ENCODE measurements at regions not wholly inside any gene's neighbourhood (a gene's known extent, or its start where the extent isn't known, plus 50 kb on each side); places are given as distances from the start of the nearest gene placed in this dataset.
A peak's percentile ranks its signal among the peaks of the same experiment; 100 is the strongest.
"Not testable (repeated sequence)": the region's sequence is repeated elsewhere in the genome, so short reads cannot be mapped to it uniquely, and the experiment has no call there.

GRCh38 chr11:28899706-28900105 is 791.5 kb downstream of the METTL15 start:
- no peaks in the 10 kb centered on the region for H3K9me3 ChIP-seq (ENCODE audit: severe bottlenecking)
- no peak overlapping the region for H3K27ac ChIP-seq (ENCODE audit: poor library complexity, severe bottlenecking)
- ATAC-seq (ENCODE audit: low read depth) (no peak), DNase-seq (ENCODE audit: low spot score) (no peak)
- peaks cover 3% of the 10 kb centered on the region for H3K4me1 ChIP-seq (ENCODE audit: insufficient read depth, poor library complexity, severe bottlenecking)
- no peak overlapping the region for H3K4me3 ChIP-seq (ENCODE audit: severe bottlenecking)
- H3K27me3 ChIP-seq (ENCODE audit: insufficient read depth, poor library complexity, severe bottlenecking): no peaks in the 10 kb centered on the region
- no peak for TF ChIP-seq CTCF (IDR thresholded peaks at IDR 0.05; ENCODE audit: poor library complexity, severe bottlenecking)
- no peaks in the 10 kb centered on the region for H3K36me3 ChIP-seq (ENCODE audit: low read depth)

- H3K27ac ChIP-seq (ENCODE audit: poor library complexity, severe bottlenecking); H3K4me1 ChIP-seq (ENCODE audit: insufficient read depth, poor library complexity, severe bottlenecking); H3K9me3 ChIP-seq (ENCODE audit: severe bottlenecking); ATAC-seq (ENCODE audit: low read depth); H3K36me3 ChIP-seq (ENCODE audit: low read depth); H3K4me3 ChIP-seq (ENCODE audit: severe bottlenecking); H3K27me3 ChIP-seq (ENCODE audit: insufficient read depth, poor library complexity, severe bottlenecking): not testable (repeated sequence)
- peak; percentile 29 for DNase-seq (ENCODE audit: low spot score)
Measured at GRCh38 chr11:28890601-28891040, 782.4 kb downstream of the METTL15 start.

- Histone ChIP-seq H3K4me3 (ENCODE audit: severe bottlenecking) (no peak overlapping the region), H3K27ac (ENCODE audit: poor library complexity, severe bottlenecking) (no peak overlapping the region), H3K27me3 (ENCODE audit: insufficient read depth, poor library complexity, severe bottlenecking) (no peaks in the 10 kb centered on the region), H3K36me3 (ENCODE audit: low read depth) (no peaks in the 10 kb centered on the region), H3K9me3 (ENCODE audit: severe bottlenecking) (no peaks in the 10 kb centered on the region), H3K4me1 (ENCODE audit: insufficient read depth, poor library complexity, severe bottlenecking) (no peaks in the 10 kb centered on the region)
- TF ChIP-seq CTCF (IDR thresholded peaks at IDR 0.05; ENCODE audit: poor library complexity, severe bottlenecking): no peak
- DNase-seq (ENCODE audit: low spot score) (no peak), ATAC-seq (ENCODE audit: low read depth) (no peak)
Measured at GRCh38 chr11:28887681-28888080, 779.5 kb downstream of the METTL15 start.

GRCh38 chr11:28879869-28880268 is 771.7 kb downstream of the METTL15 start:
- Histone ChIP-seq H3K4me1 (ENCODE audit: insufficient read depth, poor library complexity, severe bottlenecking) (peaks cover 26% of the 10 kb centered on the region), H3K9me3 (ENCODE audit: severe bottlenecking) (no peaks in the 10 kb centered on the region), H3K27ac (ENCODE audit: poor library complexity, severe bottlenecking) (no peak overlapping the region), H3K36me3 (ENCODE audit: low read depth) (no peaks in the 10 kb centered on the region), H3K4me3 (ENCODE audit: severe bottlenecking) (no peak overlapping the region), H3K27me3 (ENCODE audit: insufficient read depth, poor library complexity, severe bottlenecking) (no peaks in the 10 kb centered on the region)
- no peak for TF ChIP-seq CTCF (IDR thresholded peaks at IDR 0.05; ENCODE audit: poor library complexity, severe bottlenecking)
- ATAC-seq (ENCODE audit: low read depth) (no peak), DNase-seq (ENCODE audit: low spot score) (no peak)

- no peak for TF ChIP-seq CTCF (IDR thresholded peaks at IDR 0.05; ENCODE audit: poor library complexity, severe bottlenecking)
- ATAC-seq (ENCODE audit: low read depth) (peak; percentile 58), DNase-seq (ENCODE audit: low spot score) (no peak)
- H3K9me3 ChIP-seq (ENCODE audit: severe bottlenecking): no peaks in the 10 kb centered on the region
- peaks cover 28% of the 10 kb centered on the region for H3K4me1 ChIP-seq (ENCODE audit: insufficient read depth, poor library complexity, severe bottlenecking)
- H3K27me3 ChIP-seq (ENCODE audit: insufficient read depth, poor library complexity, severe bottlenecking): no peaks in the 10 kb centered on the region
- peak overlapping the region; percentile 65 for H3K27ac ChIP-seq (ENCODE audit: poor library complexity, severe bottlenecking)
- no peaks in the 10 kb centered on the region for H3K36me3 ChIP-seq (ENCODE audit: low read depth)
- no peak overlapping the region for H3K4me3 ChIP-seq (ENCODE audit: severe bottlenecking)
Measured at GRCh38 chr11:28878025-28878424, 769.8 kb downstream of the METTL15 start.

Measured in RWPE2 (cell line).